Suprapubic skin (tissue), 4 donors: ENCODE measurements at regions not wholly inside any gene's neighbourhood (a gene's known extent, or its start where the extent isn't known, plus 50 kb on each side); places are given as distances from the start of the nearest gene placed in this dataset.

ENCODE experiments used
- DNase-seq, 2 donors: peaks; one replicate each; pipeline ENCODE4 v3.0.0-alpha.2; 2019; ENCODE audit warnings: low spot score in 2 of 2
- H3K27ac ChIP-seq: fragments of 200-600 bp; sonication (generic); one replicate; pipeline ENCODE4 v1.5.1; 2019
- H3K27me3 ChIP-seq: fragments of 200-600 bp; sonication (generic); one replicate; pipeline ENCODE4 v1.5.1; 2019
- H3K36me3 ChIP-seq: fragments of 200-600 bp; sonication (generic); one replicate; pipeline ENCODE4 v1.5.1; 2019
- H3K4me1 ChIP-seq: fragments of 200-600 bp; sonication (generic); one replicate; pipeline ENCODE4 v1.5.1; 2019
- H3K4me3 ChIP-seq: fragments of 200-600 bp; sonication (generic); one replicate; pipeline ENCODE4 v1.5.1; 2019; ENCODE audit warnings: mild to moderate bottlenecking
- H3K9me3 ChIP-seq: fragments of 200-600 bp; sonication (generic); one replicate; pipeline ENCODE4 v1.5.1; 2019
- EP300 ChIP-seq: sonication (generic); formaldehyde crosslinking; IDR thresholded peaks from one replicate; pipeline ENCODE4 v1.6.1; 2017; ENCODE audit warnings: antibody characterized with exemption
- POLR2A ChIP-seq, 2 donors: fragments of 450-650 bp; IDR thresholded peaks; one replicate each; pipeline ENCODE4 v1.6.1; 2017; ENCODE audit warnings: antibody characterized with exemption in 2 of 2, mild to moderate bottlenecking in 2 of 2, moderate library complexity in 2 of 2
- POLR2AphosphoS5 ChIP-seq, 3 donors: sonication (generic); formaldehyde crosslinking; IDR thresholded peaks; one replicate each; pipeline ENCODE4 v1.6.1; 2017; ENCODE audit warnings: antibody characterized with exemption in 3 of 3
- WGBS: methylation state at CpG from one replicate; pipeline ENCODE4 v1.1.5; 2018; 5-methylcytosine and 5-hydroxymethylcytosine counted together
- TF ChIP-seq, protein P1 (sequence below), 2 donors: fragments of 200-600 bp in 1 of 2; fragments of 450-650 bp in 1 of 2; sonication (generic) in 1 of 2; IDR thresholded peaks; one replicate each; pipeline ENCODE4 v1.5.1; 2016 to 2019; ENCODE audit warnings: antibody characterized with exemption in 2 of 2, mild to moderate bottlenecking in 1 of 2, moderate library complexity in 1 of 2

DNA sequence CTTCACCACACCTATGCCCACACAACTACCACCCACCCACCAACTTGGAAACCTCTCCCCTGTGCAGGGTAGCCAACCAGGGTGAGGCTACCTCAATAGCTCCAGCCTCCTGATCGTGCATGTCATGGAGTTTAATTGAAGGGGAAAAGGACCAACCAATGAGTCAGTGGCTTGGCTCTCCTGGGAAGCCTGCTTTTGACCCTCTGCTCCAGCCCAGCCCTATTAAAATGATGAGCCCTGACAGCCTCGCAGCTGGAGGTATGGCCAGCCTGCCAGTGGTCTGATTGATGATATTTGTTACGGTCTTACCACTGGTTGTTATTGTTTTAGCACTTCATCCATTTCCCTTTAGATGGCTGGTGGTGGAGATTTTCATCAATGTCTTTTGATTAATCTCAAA lies 280.4 kb downstream of the SH3GL2 start:
- no peak for DNase-seq
- Histone ChIP-seq H3K27ac (no peak overlapping the region), H3K36me3 (no peaks in the 10 kb centered on the region), H3K4me3 (no peak overlapping the region), H3K4me1 (no peaks in the 10 kb centered on the region), H3K9me3 (no peaks in the 10 kb centered on the region), H3K27me3 (no peaks in the 10 kb centered on the region)
- TF ChIP-seq POLR2AphosphoS5 (IDR thresholded peaks at IDR 0.05): no peak
- no peak for TF ChIP-seq POLR2A (IDR thresholded peaks at IDR 0.05)
- TF ChIP-seq EP300: no peak
- TF ChIP-seq, protein P1, sequence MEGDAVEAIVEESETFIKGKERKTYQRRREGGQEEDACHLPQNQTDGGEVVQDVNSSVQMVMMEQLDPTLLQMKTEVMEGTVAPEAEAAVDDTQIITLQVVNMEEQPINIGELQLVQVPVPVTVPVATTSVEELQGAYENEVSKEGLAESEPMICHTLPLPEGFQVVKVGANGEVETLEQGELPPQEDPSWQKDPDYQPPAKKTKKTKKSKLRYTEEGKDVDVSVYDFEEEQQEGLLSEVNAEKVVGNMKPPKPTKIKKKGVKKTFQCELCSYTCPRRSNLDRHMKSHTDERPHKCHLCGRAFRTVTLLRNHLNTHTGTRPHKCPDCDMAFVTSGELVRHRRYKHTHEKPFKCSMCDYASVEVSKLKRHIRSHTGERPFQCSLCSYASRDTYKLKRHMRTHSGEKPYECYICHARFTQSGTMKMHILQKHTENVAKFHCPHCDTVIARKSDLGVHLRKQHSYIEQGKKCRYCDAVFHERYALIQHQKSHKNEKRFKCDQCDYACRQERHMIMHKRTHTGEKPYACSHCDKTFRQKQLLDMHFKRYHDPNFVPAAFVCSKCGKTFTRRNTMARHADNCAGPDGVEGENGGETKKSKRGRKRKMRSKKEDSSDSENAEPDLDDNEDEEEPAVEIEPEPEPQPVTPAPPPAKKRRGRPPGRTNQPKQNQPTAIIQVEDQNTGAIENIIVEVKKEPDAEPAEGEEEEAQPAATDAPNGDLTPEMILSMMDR (IDR thresholded peaks at IDR 0.05): no peak
- 64% methylated on average over 3 of the region's 3 CpGs for WGBS

DNA sequence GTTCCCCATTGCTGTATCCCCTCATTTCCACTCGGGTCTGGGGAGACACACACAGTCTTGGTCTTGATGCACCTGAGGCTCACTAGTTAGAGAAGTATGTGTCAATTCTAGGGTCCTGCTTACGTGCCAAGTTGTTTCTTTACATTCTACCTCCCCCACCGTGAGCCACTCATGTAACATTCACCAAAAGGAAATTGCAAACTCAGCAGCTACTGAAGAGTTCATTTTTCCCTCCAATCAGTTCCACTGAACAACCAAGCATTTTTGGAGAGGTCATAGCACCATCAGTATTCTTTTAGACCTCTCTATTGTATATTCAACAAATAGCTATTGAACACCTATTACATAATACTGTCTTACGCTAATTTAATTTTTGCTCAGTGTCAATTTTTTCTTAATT lies 281.1 kb downstream of the SH3GL2 start:
- Histone ChIP-seq H3K4me3 (no peak overlapping the region), H3K36me3 (no peaks in the 10 kb centered on the region), H3K9me3 (no peaks in the 10 kb centered on the region), H3K27me3 (no peaks in the 10 kb centered on the region), H3K27ac (no peak overlapping the region), H3K4me1 (no peaks in the 10 kb centered on the region)
- WGBS: 77% methylated on average over 4 of the region's 4 CpGs
- DNase-seq: no peak
- no peak for TF ChIP-seq EP300

DNA sequence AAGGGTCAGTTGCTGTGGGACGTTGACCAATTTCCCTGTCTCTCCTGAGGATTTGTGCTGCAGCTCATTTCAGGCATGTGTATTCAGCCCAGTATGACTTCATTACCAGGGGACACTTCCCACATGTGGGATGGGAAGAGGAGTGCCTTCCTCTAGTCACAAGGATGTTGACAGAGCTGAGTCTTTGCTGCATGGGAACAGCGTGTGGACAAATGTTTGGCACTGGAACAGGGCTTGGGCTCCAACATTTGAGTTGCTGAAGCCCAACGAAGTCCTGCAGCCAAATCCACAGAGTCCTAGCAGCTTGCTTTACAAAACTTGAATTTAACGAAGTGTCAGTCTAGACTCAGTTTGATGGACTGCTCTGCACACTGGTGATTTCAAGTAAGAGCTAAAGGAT lies 283.2 kb downstream of the SH3GL2 start:
- 70% methylated on average over 4 of the region's 4 CpGs for WGBS
- peak in 1 of 2 donors; percentile 62 for DNase-seq
- no peak overlapping the region for H3K4me3 ChIP-seq
- no peaks in the 10 kb centered on the region for H3K4me1 ChIP-seq
- no peaks in the 10 kb centered on the region for H3K27me3 ChIP-seq
- TF ChIP-seq POLR2A (IDR thresholded peaks at IDR 0.05) (no peak), POLR2AphosphoS5 (IDR thresholded peaks at IDR 0.05) (no peak), EP300 (no peak)
- TF ChIP-seq, protein P1 (IDR thresholded peaks at IDR 0.05): no peak
- no peaks in the 10 kb centered on the region for H3K36me3 ChIP-seq
- H3K9me3 ChIP-seq: no peaks in the 10 kb centered on the region
- no peak overlapping the region for H3K27ac ChIP-seq

DNA sequence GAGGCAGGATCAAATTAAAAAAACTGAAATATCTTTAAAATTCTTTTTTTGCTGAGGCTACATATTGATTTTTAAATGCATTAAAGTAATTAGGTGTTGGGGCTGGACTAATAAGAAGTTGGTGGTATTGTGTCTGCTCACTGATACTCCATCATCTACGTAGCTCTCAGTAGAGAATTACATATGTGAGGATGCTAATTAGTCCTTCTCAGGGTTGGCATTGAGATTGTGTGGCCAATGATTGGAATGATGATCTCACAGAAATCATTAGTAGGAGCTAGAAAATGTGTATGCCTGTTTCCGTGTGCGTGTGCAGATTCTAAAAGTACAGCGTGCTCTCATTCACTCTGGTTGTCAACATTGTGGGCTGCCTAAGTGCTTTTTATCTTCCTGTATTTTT lies 283.8 kb downstream of the SH3GL2 start:
- Histone ChIP-seq H3K27me3 (no peaks in the 10 kb centered on the region), H3K4me3 (no peak overlapping the region), H3K4me1 (no peaks in the 10 kb centered on the region), H3K36me3 (no peaks in the 10 kb centered on the region), H3K9me3 (no peaks in the 10 kb centered on the region), H3K27ac (no peak overlapping the region)
- no peak for DNase-seq
- TF ChIP-seq POLR2A (IDR thresholded peaks at IDR 0.05) (no peak), EP300 (no peak), POLR2AphosphoS5 (IDR thresholded peaks at IDR 0.05) (no peak)
- TF ChIP-seq, protein P1 (IDR thresholded peaks at IDR 0.05): no peak
- 93% methylated on average over 4 of the region's 4 CpGs for WGBS

DNA sequence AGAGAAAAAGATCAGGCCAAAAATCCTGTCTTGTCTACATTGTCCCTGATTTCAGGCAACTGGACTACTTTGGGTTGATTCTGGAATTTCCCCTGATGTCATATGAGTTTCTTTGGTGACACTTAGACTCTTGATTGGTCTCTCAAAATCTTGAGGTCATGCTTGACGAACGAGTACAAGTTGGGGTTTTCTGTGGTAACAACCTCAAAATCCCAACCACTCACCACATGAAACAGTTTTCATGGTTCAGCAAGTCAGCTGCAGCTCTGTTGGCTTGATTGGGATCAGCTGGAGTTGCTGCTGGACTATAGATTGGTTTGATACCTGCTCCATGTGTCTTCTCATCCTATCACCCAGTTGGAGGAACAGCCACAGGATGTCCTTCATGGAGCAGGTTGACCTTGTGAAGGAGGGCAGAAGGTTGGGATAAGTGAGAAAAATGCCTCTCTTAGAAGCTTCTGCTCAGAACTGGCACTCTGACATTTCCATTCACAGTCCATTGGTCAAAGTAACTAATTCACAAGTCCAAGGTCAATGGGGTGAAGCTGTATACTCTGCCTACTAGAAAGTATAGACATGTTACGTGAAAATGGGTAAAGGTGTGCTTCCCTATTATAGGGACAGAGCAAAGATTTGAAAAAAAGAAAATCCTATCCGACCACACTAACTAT lies 284.5 kb downstream of the SH3GL2 start:
- Histone ChIP-seq H3K27ac (no peak overlapping the region), H3K36me3 (no peaks in the 10 kb centered on the region), H3K27me3 (no peaks in the 10 kb centered on the region), H3K9me3 (no peaks in the 10 kb centered on the region), H3K4me3 (no peak overlapping the region), H3K4me1 (no peaks in the 10 kb centered on the region)
- DNase-seq: no peak
- TF ChIP-seq EP300: no peak
- TF ChIP-seq, protein P1 (IDR thresholded peaks at IDR 0.05): no peak
- TF ChIP-seq POLR2AphosphoS5 (IDR thresholded peaks at IDR 0.05): no peak
- no peak for TF ChIP-seq POLR2A (IDR thresholded peaks at IDR 0.05)
- WGBS: 77% methylated on average over 4 of the region's 4 CpGs

DNA sequence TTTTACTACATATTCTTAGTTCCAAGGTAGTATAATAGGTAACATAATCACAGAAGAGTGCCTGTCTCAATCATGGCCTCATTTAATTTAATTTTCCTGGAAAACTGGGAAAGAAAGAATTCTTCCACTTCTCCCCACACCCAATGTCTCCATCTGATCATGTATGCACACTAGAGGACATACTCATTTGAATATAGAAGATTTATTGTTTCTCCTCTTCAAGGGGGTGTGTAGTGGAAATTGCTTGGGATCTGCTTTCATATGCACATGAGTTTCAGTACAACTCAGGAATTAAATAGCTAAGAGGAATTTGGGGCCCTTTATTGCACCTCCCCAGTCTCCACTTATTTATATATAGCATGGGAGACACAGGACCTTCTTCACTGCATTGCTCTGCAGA lies 285.1 kb downstream of the SH3GL2 start:
- H3K4me1 ChIP-seq: no peaks in the 10 kb centered on the region

More for the DNA sequence above, 285.1 kb downstream of the SH3GL2 start:
- no peak for DNase-seq
- H3K27ac ChIP-seq: no peak overlapping the region
- H3K36me3 ChIP-seq: no peaks in the 10 kb centered on the region
- H3K4me3 ChIP-seq: no peak overlapping the region
- H3K9me3 ChIP-seq: no peaks in the 10 kb centered on the region
- no peaks in the 10 kb centered on the region for H3K27me3 ChIP-seq
- no peak for TF ChIP-seq POLR2A (IDR thresholded peaks at IDR 0.05)
- no peak for TF ChIP-seq POLR2AphosphoS5 (IDR thresholded peaks at IDR 0.05)
- TF ChIP-seq EP300: no peak
- TF ChIP-seq, protein P1 (IDR thresholded peaks at IDR 0.05): no peak
